Calu3 (cell line): ENCODE measurements at regions not wholly inside any gene's neighbourhood (a gene's known extent, or its start where the extent isn't known, plus 50 kb on each side); places are given as distances from the start of the nearest gene placed in this dataset.

Experiments
- BruUV-seq: library from RNA; stranded (reverse); fragments of 400-500 nt; replicated peaks from 2 replicates; lab custom pipeline; 2021; lab: Mats Ljungman, UMichigan
- CTCF ChIA-PET: fragments of 300-600 bp; sonication (Branson Sonifier 250); formaldehyde crosslinking; loops from one replicate; lab custom pipeline; 2022; ENCODE audit warnings: antibody characterized with exemption; lab: Charles Lee
- DNase-seq: peaks from one replicate; pipeline ENCODE4 v3.0.0; 2022
- H3K27ac Mint-ChIP-seq: one replicate; pipeline ENCODE4 v1.8.0; 2022; ENCODE audit warnings: mixed read lengths; ENCODE audit not compliant: unreplicated experiment
- H3K27me3 Mint-ChIP-seq: one replicate; pipeline ENCODE4 v1.8.0; 2022; ENCODE audit warnings: mixed read lengths; ENCODE audit not compliant: unreplicated experiment
- H3K36me3 Mint-ChIP-seq: one replicate; pipeline ENCODE4 v1.8.0; 2022; ENCODE audit warnings: mild to moderate bottlenecking, moderate library complexity, mixed read lengths; ENCODE audit not compliant: insufficient read depth, unreplicated experiment
- H3K4me1 Mint-ChIP-seq: one replicate; pipeline ENCODE4 v1.8.0; 2022; ENCODE audit warnings: mild to moderate bottlenecking, low read depth, mixed read lengths; ENCODE audit not compliant: unreplicated experiment
- H3K4me3 Mint-ChIP-seq: one replicate; pipeline ENCODE4 v1.8.0; 2022; ENCODE audit warnings: mild to moderate bottlenecking, low read depth, moderate library complexity, mixed read lengths; ENCODE audit not compliant: unreplicated experiment
- H3K9me3 Mint-ChIP-seq: one replicate; pipeline ENCODE4 v1.8.0; 2022; ENCODE audit warnings: low read depth, mixed read lengths; ENCODE audit not compliant: unreplicated experiment
- CTCF ChIP-seq: fragments of 200-600 bp; IDR thresholded peaks from one replicate; pipeline ENCODE4 v1.8.0; 2022; ENCODE audit warnings: antibody characterized with exemption; ENCODE audit not compliant: unreplicated experiment
- intact Hi-C: fragments of 100-400 bp; cut with micrococcal nuclease; formaldehyde crosslinking; loops from one replicate; pipeline ENCODE4 v1.10.0; 2022; ENCODE audit not compliant: unreplicated experiment

GRCh38 chr6:168906391-168906790 is 347.3 kb downstream of the THBS2 start:
- intact Hi-C loops, result no loop called here
- no peak overlapping the region for H3K27ac Mint-ChIP-seq
- H3K4me1 Mint-ChIP-seq, result no peaks in the 10 kb centered on the region
- no peaks in the 10 kb centered on the region for H3K27me3 Mint-ChIP-seq
- no peak for DNase-seq
- peaks cover 5% of the 10 kb centered on the region for H3K36me3 Mint-ChIP-seq
- H3K4me3 Mint-ChIP-seq, result no peak overlapping the region
- TF ChIP-seq CTCF, result no peak
- CTCF ChIA-PET, result no interaction called here
- peaks cover 5% of the 10 kb centered on the region for H3K9me3 Mint-ChIP-seq
- BruUV-seq, result no TSS peak

GRCh38 chr6:168905451-168906090 is 348.1 kb downstream of the THBS2 start:
- Mint-ChIP-seq H3K27ac (no peak overlapping the region), H3K4me3 (no peak overlapping the region), H3K36me3 (peaks cover 5% of the 10 kb centered on the region), H3K4me1 (no peaks in the 10 kb centered on the region), H3K27me3 (no peaks in the 10 kb centered on the region), H3K9me3 (peaks cover 5% of the 10 kb centered on the region)
- no peak for DNase-seq
- TF ChIP-seq CTCF, result no peak
- no TSS peak for BruUV-seq
- intact Hi-C loops, result no loop called here
- CTCF ChIA-PET, result interaction anchor here (0.6 kb wide), 1 partner anchor 31 kb away, joined by 5 read pairs; no protein-coding TSS in a partner anchor

GRCh38 chr6:168903613-168904345 is 349.9 kb downstream of the THBS2 start:
- DNase-seq, result no peak
- intact Hi-C loops, result no loop called here
- no peaks in the 10 kb centered on the region for H3K27me3 Mint-ChIP-seq
- H3K27ac Mint-ChIP-seq, result no peak overlapping the region
- CTCF ChIA-PET, result no interaction called here
- no peak for TF ChIP-seq CTCF
- no peak overlapping the region for H3K4me3 Mint-ChIP-seq
- H3K36me3 Mint-ChIP-seq, result no peaks in the 10 kb centered on the region
- BruUV-seq, result no TSS peak
- H3K9me3 Mint-ChIP-seq, result peaks cover 3% of the 10 kb centered on the region
- no peaks in the 10 kb centered on the region for H3K4me1 Mint-ChIP-seq

GRCh38 chr6:168902075-168902474 is 351.6 kb downstream of the THBS2 start:
- no peak for DNase-seq
- no peaks in the 10 kb centered on the region for H3K36me3 Mint-ChIP-seq
- peaks cover 8% of the 10 kb centered on the region for H3K4me1 Mint-ChIP-seq
- intact Hi-C loops, result no loop called here
- CTCF ChIA-PET, result no interaction called here
- no TSS peak for BruUV-seq
- H3K27me3 Mint-ChIP-seq, result no peaks in the 10 kb centered on the region
- H3K9me3 Mint-ChIP-seq, result peaks cover 4% of the 10 kb centered on the region
- TF ChIP-seq CTCF, result no peak
- no peak overlapping the region for H3K4me3 Mint-ChIP-seq
- no peak overlapping the region for H3K27ac Mint-ChIP-seq
